H1 (cell line): ENCODE measurements at regions not wholly inside any gene's neighbourhood (a gene's known extent, or its start where the extent isn't known, plus 50 kb on each side); places are given as distances from the start of the nearest gene placed in this dataset.

Experiments used
- CEBPB ChIP-seq: IDR thresholded peaks from 2 replicates; pipeline ENCODE4 v1.6.1; 2012; ENCODE audit warnings: low read depth, low read length
- GTF2F1 ChIP-seq: IDR thresholded peaks from 2 replicates; pipeline ENCODE4 v1.6.1; 2012; ENCODE audit warnings: low read depth, low read length, improper control_type of control experiment, borderline replicate concordance
- RXRA ChIP-seq: IDR thresholded peaks from 2 replicates; pipeline ENCODE4 v1.6.1; 2011; ENCODE audit warnings: low read depth, mild to moderate bottlenecking, low read length, moderate library complexity; ENCODE audit not compliant: insufficient read depth
- TBP ChIP-seq: IDR thresholded peaks from 2 replicates; pipeline ENCODE4 v1.6.1; 2011; ENCODE audit warnings: low read depth, low read length, improper control_type of control experiment

DNA sequence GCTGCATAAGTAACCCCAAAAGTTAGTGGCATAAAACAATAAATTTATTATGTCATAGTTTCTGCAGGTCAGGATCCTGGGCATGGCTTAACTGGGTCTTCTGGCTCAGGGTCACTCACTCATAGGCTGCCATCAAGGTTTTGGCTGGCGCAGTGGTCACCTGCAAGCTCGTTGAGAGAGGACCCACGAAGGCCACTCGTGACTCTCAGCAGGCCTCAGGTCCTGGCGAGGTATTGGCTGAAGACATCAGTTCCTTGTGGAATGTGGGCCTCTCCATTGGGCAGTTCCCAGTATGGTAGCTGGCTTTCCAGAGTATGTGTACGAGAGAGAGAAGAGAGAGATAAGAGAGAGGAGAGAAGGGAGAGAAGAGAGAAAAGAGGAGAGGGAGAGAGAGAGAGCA, 138.3 kb upstream of the KLF14 start (continued):
- TF ChIP-seq RXRA (no peak), CEBPB (no peak), GTF2F1 (no peak), TBP (no peak)
- TF ChIP-seq, all 59 proteins: peak for 0
